ENCODE measurements at regions not wholly inside any gene's neighbourhood (a gene's known extent, or its start where the extent isn't known, plus 50 kb on each side); places are given as distances from the start of the nearest gene placed in this dataset.

DNA sequence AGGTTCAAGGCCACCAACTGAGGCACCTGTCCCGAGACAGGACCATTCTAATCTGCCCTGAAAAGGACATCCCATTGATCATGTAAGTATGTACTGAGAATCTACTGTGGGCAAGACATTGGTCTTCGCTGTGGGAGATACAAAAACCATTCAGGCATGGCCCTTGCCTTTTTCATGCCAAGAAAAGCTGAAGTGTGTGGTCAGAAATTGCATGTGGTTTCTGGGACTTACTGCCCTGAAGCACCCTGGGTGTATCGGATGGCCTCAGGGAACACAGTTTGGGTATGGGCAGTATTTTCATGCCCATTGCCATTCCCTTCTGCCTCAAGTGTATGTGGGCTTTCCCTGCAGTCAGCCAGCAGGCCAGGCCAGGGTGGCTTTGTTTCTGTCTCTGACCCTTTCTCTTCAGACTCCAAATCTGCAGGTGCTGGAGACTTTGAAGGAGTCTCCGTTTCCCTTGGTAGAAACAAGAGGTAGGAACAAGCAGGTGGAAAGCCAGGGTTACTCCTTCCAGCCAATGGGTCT is 285.7 kb downstream of the ZEB1 start:
- H3K27me3 Mint-ChIP-seq (ENCODE audit: low read depth) = no peaks in the 10 kb centered on the region
- TF ChIP-seq, protein P1, sequence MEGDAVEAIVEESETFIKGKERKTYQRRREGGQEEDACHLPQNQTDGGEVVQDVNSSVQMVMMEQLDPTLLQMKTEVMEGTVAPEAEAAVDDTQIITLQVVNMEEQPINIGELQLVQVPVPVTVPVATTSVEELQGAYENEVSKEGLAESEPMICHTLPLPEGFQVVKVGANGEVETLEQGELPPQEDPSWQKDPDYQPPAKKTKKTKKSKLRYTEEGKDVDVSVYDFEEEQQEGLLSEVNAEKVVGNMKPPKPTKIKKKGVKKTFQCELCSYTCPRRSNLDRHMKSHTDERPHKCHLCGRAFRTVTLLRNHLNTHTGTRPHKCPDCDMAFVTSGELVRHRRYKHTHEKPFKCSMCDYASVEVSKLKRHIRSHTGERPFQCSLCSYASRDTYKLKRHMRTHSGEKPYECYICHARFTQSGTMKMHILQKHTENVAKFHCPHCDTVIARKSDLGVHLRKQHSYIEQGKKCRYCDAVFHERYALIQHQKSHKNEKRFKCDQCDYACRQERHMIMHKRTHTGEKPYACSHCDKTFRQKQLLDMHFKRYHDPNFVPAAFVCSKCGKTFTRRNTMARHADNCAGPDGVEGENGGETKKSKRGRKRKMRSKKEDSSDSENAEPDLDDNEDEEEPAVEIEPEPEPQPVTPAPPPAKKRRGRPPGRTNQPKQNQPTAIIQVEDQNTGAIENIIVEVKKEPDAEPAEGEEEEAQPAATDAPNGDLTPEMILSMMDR (IDR thresholded peaks at IDR 0.05) = no peak
- peaks cover 14% of the 10 kb centered on the region for H3K4me1 Mint-ChIP-seq (ENCODE audit: low read depth)
- no peak overlapping the region for H3K27ac Mint-ChIP-seq (ENCODE audit: unreplicated experiment)
- no peaks in the 10 kb centered on the region for H3K36me3 Mint-ChIP-seq (ENCODE audit: low read depth)
- DNase-seq (ENCODE audit: low spot score) = no peak
- no peaks in the 10 kb centered on the region for H3K9me3 Mint-ChIP-seq (ENCODE audit: low read depth)
- peak overlapping the region; percentile 16 for H3K4me3 Mint-ChIP-seq (ENCODE audit: unreplicated experiment)

DNA sequence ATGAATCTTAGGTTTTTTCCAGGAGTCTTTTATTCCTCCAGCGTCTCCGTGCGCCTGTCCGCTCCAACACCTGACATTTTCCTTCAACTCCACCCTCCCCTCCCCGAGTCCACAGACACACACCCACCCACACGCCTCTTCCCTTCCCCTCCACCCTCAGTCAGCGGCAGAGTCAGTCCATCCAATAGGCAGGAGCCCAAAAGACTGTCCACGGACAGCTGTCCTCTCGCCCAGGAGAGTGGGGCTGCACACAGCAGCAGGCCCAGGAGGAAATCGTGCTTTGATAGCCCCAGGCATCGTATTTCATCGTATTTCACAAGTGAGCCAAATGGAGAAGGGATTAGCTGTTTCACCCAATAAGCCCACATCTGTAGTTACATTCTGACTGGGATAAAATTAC is 285.1 kb downstream of the ZEB1 start:
- H3K36me3 Mint-ChIP-seq (ENCODE audit: low read depth) = no peaks in the 10 kb centered on the region
- H3K27me3 Mint-ChIP-seq (ENCODE audit: low read depth) = no peaks in the 10 kb centered on the region
- H3K9me3 Mint-ChIP-seq (ENCODE audit: low read depth) = no peaks in the 10 kb centered on the region
- H3K4me3 Mint-ChIP-seq (ENCODE audit: unreplicated experiment) = peak overlapping the region; percentile 79
- H3K27ac Mint-ChIP-seq (ENCODE audit: unreplicated experiment) = peak overlapping the region; percentile 88
- TF ChIP-seq, protein P1 (IDR thresholded peaks at IDR 0.05) = no peak
- peaks cover 14% of the 10 kb centered on the region for H3K4me1 Mint-ChIP-seq (ENCODE audit: low read depth)
- no peak for DNase-seq (ENCODE audit: low spot score)

- peak; percentile 98 for DNase-seq (ENCODE audit: low spot score)
- Mint-ChIP-seq H3K4me1 (ENCODE audit: low read depth) (peaks cover 14% of the 10 kb centered on the region), H3K4me3 (ENCODE audit: unreplicated experiment) (peak overlapping the region; percentile 79), H3K9me3 (ENCODE audit: low read depth) (no peaks in the 10 kb centered on the region), H3K36me3 (ENCODE audit: low read depth) (no peaks in the 10 kb centered on the region), H3K27me3 (ENCODE audit: low read depth) (no peaks in the 10 kb centered on the region), H3K27ac (ENCODE audit: unreplicated experiment) (peak overlapping the region; percentile 88)
- TF ChIP-seq, protein P1 (IDR thresholded peaks at IDR 0.05) = peak; percentile 15
These were observed 284.4 kb downstream of the ZEB1 start for GRCh38 chr10:31603235-31604087.

GRCh38 chr10:31602541-31603234 is 283.7 kb downstream of the ZEB1 start:
- H3K27me3 Mint-ChIP-seq (ENCODE audit: low read depth) = no peaks in the 10 kb centered on the region
- no peak for DNase-seq (ENCODE audit: low spot score)
- peak overlapping the region; percentile 79 for H3K4me3 Mint-ChIP-seq (ENCODE audit: unreplicated experiment)
- H3K36me3 Mint-ChIP-seq (ENCODE audit: low read depth) = no peaks in the 10 kb centered on the region
- H3K27ac Mint-ChIP-seq (ENCODE audit: unreplicated experiment) = peak overlapping the region; percentile 72
- no peaks in the 10 kb centered on the region for H3K9me3 Mint-ChIP-seq (ENCODE audit: low read depth)
- TF ChIP-seq, protein P1 (IDR thresholded peaks at IDR 0.05) = no peak
- H3K4me1 Mint-ChIP-seq (ENCODE audit: low read depth) = peaks cover 14% of the 10 kb centered on the region

DNA sequence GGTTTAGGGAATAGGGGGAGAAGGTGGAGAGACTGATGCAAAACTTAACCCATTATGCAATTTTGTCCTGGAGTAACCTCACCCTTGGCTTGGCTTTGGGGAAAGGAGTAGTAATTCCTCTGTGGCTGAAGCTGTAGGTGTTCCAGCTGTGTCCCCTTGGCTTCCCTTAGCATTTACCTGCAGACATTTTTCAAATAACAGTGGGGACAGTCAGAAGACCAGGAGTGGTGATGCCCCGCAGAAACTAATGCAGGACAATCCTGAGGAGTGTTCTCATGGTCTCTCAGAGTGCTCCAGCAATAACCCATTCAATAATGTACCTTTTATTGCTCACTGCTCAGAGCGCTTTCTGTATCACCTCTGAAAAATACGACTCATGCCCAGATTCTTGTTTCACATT is 282.1 kb downstream of the ZEB1 start:
- Mint-ChIP-seq H3K27me3 (ENCODE audit: low read depth) (no peaks in the 10 kb centered on the region), H3K9me3 (ENCODE audit: low read depth) (no peaks in the 10 kb centered on the region), H3K4me3 (ENCODE audit: unreplicated experiment) (no peak overlapping the region), H3K4me1 (ENCODE audit: low read depth) (peaks cover 10% of the 10 kb centered on the region), H3K36me3 (ENCODE audit: low read depth) (no peaks in the 10 kb centered on the region), H3K27ac (ENCODE audit: unreplicated experiment) (no peak overlapping the region)
- no peak for DNase-seq (ENCODE audit: low spot score)
- TF ChIP-seq, protein P1 (IDR thresholded peaks at IDR 0.05) = no peak
